SU-DHL-6 (cell line): ENCODE measurements at regions not wholly inside any gene's neighbourhood (a gene's known extent, or its start where the extent isn't known, plus 50 kb on each side); places are given as distances from the start of the nearest gene placed in this dataset.

Experiments
- H2AFZ ChIP-seq: fragments of 200-600 bp; sonication (generic); 2 replicates; pipeline ENCODE4 v1.6.1; 2014; ENCODE audit warnings: low read depth, mild to moderate bottlenecking, moderate library complexity, mixed read lengths, antibody characterized with exemption, low read length; ENCODE audit not compliant: severe bottlenecking
- H3F3A ChIP-seq: fragments of 200-600 bp; shearing (Covaris generic); 2 replicates; pipeline ENCODE4 v1.6.0; 2016; ENCODE audit warnings: antibody characterized with exemption, mild to moderate bottlenecking; ENCODE audit not compliant: insufficient read depth
- H3K27ac ChIP-seq: fragments of 200-600 bp; sonication (generic); 2 replicates; pipeline ENCODE4 v1.5.1; 2016; ENCODE audit warnings: low read depth, mild to moderate bottlenecking, low read length, moderate library complexity, mixed read lengths
- H3K27me3 ChIP-seq: fragments of 200-600 bp; sonication (generic), shearing (Covaris generic); 2 replicates; pipeline ENCODE4 v1.6.0; 2014; ENCODE audit warnings: mild to moderate bottlenecking, low read length
- H3K36me3 ChIP-seq: fragments of 200-600 bp; sonication (generic); 2 replicates; pipeline ENCODE4 v1.6.1; 2014; ENCODE audit warnings: mild to moderate bottlenecking, low read length, mixed read lengths
- H3K4me2 ChIP-seq: fragments of 300-600, 200-600 bp; shearing (Covaris generic), sonication (generic); 2 replicates; pipeline ENCODE4 v1.6.0; 2014; ENCODE audit warnings: low read length, low read depth, mild to moderate bottlenecking; ENCODE audit not compliant: poor library complexity, severe bottlenecking
- H3K4me3 ChIP-seq: fragments of 200-600 bp; sonication (generic); 2 replicates; pipeline ENCODE4 v1.5.1; 2014; ENCODE audit warnings: antibody characterized with exemption, low read length, mild to moderate bottlenecking, mixed read lengths; ENCODE audit not compliant: insufficient read depth, poor library complexity, severe bottlenecking
- H3K79me2 ChIP-seq: fragments of 200-600 bp; sonication (generic); 2 replicates; pipeline ENCODE4 v1.6.1; 2014; ENCODE audit warnings: mild to moderate bottlenecking, low read length, moderate library complexity; ENCODE audit not compliant: insufficient read depth
- H3K9ac ChIP-seq: fragments of 200-600 bp; sonication (generic); 2 replicates; pipeline ENCODE4 v1.7.0; 2014; ENCODE audit warnings: mild to moderate bottlenecking, low read length
- H3K9me2 ChIP-seq: fragments of 200-600 bp; sonication (generic); replicated peaks from 2 replicates; pipeline ENCODE4 v1.6.1; 2014; ENCODE audit warnings: low read length; ENCODE audit not compliant: insufficient read depth
- H3K9me3 ChIP-seq: fragments of 200-600 bp; sonication (generic); 2 replicates; pipeline ENCODE4 v1.6.1; 2014; ENCODE audit warnings: low read length, mixed read lengths; ENCODE audit not compliant: insufficient read depth
- H4K20me1 ChIP-seq: fragments of 200-600 bp; sonication (generic); 2 replicates; pipeline ENCODE4 v1.6.1; 2014; ENCODE audit warnings: low read depth, mild to moderate bottlenecking, antibody characterized with exemption, low read length, moderate library complexity, mixed read lengths
- EZH2phosphoT487 ChIP-seq: fragments of 200-600 bp; sonication (generic), shearing (Covaris generic); conservative IDR thresholded peaks from 2 replicates; pipeline ENCODE4 v1.6.1; 2018; ENCODE audit warnings: mild to moderate bottlenecking, antibody characterized with exemption, low read length, moderate library complexity, mixed read lengths
- TF ChIP-seq, protein P1 (sequence below): fragments of 200-600 bp; sonication (generic); IDR thresholded peaks from one replicate; pipeline ENCODE4 v1.5.1; 2017; ENCODE audit warnings: antibody characterized with exemption, mild to moderate bottlenecking, low read length, moderate library complexity; ENCODE audit not compliant: insufficient read depth, poor library complexity, severe bottlenecking

DNA sequence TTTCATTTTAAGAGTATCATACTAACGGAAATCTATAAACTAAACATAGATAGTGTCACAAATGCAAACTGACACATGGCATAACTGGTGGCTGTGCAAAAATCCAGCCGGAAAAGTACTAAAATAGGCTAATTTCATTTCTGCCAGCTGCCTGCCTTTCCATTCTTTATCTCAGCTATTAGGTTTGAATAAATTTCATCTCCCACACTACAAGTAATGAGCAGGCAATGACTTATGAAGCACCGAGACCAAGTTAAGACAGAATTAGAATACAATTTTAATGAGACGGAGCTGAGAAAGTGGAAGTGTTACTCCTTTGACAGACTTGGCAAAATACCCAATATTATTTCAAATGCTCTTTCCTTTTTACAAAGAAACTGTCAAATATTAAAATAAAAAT lies 258.8 kb upstream of the ZNF608 start:
- Histone ChIP-seq H3K27ac (peak overlapping the region; percentile 100), H3K79me2 (peaks cover 6% of the 10 kb centered on the region; the same call in 1 of the 2 replicates), H3K4me3 (peak overlapping the region; percentile 35), H3K36me3 (no peaks in the 10 kb centered on the region), H3K4me2 (peak overlapping the region; percentile 95), H3K27me3 (no peaks in the 10 kb centered on the region), H3K9ac (peak overlapping the region; percentile 56), H2AFZ (no peak overlapping the region), H4K20me1 (no peaks in the 10 kb centered on the region), H3K9me2 (no peaks in the 10 kb centered on the region), H3K9me3 (no peaks in the 10 kb centered on the region), H3F3A (peaks cover 65% of the 10 kb centered on the region)
- TF ChIP-seq, protein P1, sequence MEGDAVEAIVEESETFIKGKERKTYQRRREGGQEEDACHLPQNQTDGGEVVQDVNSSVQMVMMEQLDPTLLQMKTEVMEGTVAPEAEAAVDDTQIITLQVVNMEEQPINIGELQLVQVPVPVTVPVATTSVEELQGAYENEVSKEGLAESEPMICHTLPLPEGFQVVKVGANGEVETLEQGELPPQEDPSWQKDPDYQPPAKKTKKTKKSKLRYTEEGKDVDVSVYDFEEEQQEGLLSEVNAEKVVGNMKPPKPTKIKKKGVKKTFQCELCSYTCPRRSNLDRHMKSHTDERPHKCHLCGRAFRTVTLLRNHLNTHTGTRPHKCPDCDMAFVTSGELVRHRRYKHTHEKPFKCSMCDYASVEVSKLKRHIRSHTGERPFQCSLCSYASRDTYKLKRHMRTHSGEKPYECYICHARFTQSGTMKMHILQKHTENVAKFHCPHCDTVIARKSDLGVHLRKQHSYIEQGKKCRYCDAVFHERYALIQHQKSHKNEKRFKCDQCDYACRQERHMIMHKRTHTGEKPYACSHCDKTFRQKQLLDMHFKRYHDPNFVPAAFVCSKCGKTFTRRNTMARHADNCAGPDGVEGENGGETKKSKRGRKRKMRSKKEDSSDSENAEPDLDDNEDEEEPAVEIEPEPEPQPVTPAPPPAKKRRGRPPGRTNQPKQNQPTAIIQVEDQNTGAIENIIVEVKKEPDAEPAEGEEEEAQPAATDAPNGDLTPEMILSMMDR, result no peak
- no peak for TF ChIP-seq EZH2phosphoT487

DNA sequence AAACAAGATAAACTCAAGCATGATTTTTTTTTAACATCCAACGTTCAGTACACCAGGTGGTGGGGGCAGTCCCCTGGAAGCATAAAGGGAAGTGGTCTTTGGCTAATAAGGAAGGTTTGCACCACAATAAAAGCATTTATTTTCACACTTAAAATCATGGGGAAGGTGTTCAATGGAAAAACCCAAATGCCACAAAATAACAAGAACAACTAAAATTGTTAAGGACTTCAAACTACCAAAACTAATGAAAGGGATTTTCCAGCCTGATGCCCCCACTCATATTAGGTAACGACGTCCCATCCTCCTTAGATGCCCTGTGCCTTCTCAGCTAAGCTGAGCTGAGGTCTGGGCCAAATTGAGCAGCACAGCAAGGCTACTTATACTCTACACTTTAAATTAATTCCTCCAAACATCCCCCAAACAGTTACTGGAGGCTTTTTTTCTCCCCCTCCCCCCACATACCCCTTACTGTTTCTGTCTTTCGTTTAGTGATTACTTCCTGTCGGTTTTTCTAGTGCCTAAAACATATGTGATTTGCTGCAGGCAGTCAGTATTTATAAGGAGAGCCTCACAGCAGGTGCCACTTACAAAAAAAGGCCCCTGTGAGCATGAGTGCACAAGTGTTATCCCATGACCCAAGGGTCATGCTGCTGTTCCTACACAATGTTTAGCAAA lies 259.7 kb upstream of the ZNF608 start:
- Histone ChIP-seq H3K27ac (peak overlapping the region; percentile 100), H3K36me3 (no peaks in the 10 kb centered on the region), H4K20me1 (no peaks in the 10 kb centered on the region), H2AFZ (no peak overlapping the region), H3K4me3 (peak overlapping the region; percentile 2), H3F3A (peaks cover 58% of the 10 kb centered on the region), H3K27me3 (no peaks in the 10 kb centered on the region), H3K9me3 (no peaks in the 10 kb centered on the region), H3K9me2 (no peaks in the 10 kb centered on the region), H3K79me2 (peaks cover 6% of the 10 kb centered on the region; the same call in 1 of the 2 replicates), H3K9ac (peak overlapping the region; percentile 56), H3K4me2 (peak overlapping the region; percentile 95)
- no peak for TF ChIP-seq EZH2phosphoT487

DNA sequence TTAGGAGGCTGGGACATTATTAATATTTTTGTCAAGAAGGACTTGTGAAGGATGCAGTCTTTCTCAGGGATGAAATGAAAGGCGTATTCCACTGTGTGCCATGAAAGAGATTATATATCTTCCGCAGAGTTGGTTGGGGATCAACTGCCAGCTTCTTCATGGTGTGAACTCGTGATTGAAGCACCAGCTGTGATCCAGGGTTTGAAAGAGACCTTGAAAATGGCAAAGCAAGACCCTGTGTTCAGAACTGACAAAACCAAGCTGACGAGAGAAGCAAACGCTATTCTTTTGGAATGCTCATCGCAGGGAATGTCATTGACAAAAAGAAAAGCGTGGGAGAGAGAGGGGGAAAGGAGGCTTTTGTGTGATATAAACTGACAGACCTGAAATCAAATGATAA lies 263.9 kb upstream of the ZNF608 start:
- no peak overlapping the region for H2AFZ ChIP-seq
- no peaks in the 10 kb centered on the region for H3K9me3 ChIP-seq
- no peak overlapping the region for H3K4me2 ChIP-seq
- H3F3A ChIP-seq, result peaks cover 18% of the 10 kb centered on the region
- H3K79me2 ChIP-seq, result no peaks in the 10 kb centered on the region
- H3K9me2 ChIP-seq, result no peaks in the 10 kb centered on the region
- no peak overlapping the region for H3K9ac ChIP-seq
- no peaks in the 10 kb centered on the region for H4K20me1 ChIP-seq
- no peak for TF ChIP-seq EZH2phosphoT487
- TF ChIP-seq, protein P1, result no peak
- H3K36me3 ChIP-seq, result no peaks in the 10 kb centered on the region
- no peak overlapping the region for H3K27ac ChIP-seq
- no peak overlapping the region for H3K4me3 ChIP-seq
- H3K27me3 ChIP-seq, result no peaks in the 10 kb centered on the region

- Histone ChIP-seq H3K9me2 (no peaks in the 10 kb centered on the region), H3K9me3 (no peaks in the 10 kb centered on the region), H3K4me3 (no peak overlapping the region), H3K9ac (no peak overlapping the region), H3K27me3 (no peaks in the 10 kb centered on the region), H3K4me2 (no peak overlapping the region), H3K36me3 (no peaks in the 10 kb centered on the region), H2AFZ (no peak overlapping the region), H3F3A (peaks cover 11% of the 10 kb centered on the region), H4K20me1 (no peaks in the 10 kb centered on the region), H3K27ac (no peak overlapping the region), H3K79me2 (no peaks in the 10 kb centered on the region)
- TF ChIP-seq, protein P1, result no peak
- TF ChIP-seq EZH2phosphoT487, result no peak
Observed at GRCh38 chr5:125011014-125011413, 264.6 kb upstream of the ZNF608 start.
